HG03469 (cell line): ENCODE measurements at regions not wholly inside any gene's neighbourhood (a gene's known extent, or its start where the extent isn't known, plus 50 kb on each side); places are given as distances from the start of the nearest gene placed in this dataset.
"Not testable (repeated sequence)": the region's sequence is repeated elsewhere in the genome, so short reads cannot be mapped to it uniquely, and the experiment has no call there.

ENCODE experiments used
- ATAC-seq: cut with Tn5 transposase; IDR thresholded peaks from one replicate; pipeline ENCODE4 v1.9.1; 2021; ENCODE audit warnings: mild to moderate bottlenecking, moderate library complexity, moderate number of reproducible peaks; ENCODE audit not compliant: unreplicated experiment

- no peak for ATAC-seq
These were observed 231.4 kb upstream of the TUT7 start for GRCh38 chr9:86585422-86586143.

DNA sequence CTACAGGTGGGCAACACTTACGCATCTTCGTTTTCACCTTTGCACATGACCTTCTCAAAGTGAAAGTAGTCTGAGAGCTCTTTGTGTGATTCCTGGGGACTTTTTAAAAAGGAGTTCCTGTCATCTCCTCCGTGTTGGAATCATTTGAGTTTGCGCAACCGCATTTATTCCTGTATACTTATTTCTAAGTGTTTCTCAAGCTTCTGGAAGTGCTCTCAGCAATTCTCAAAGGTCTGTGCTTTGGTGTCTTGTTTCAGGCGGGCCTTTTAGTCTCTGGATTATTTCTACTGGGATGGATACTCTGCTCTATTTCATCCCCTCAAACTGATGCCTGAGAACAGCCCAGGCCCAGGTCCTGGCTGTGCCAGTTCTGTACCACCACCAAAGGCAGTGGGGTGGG is 226.5 kb upstream of the TUT7 start:
- ATAC-seq = no peak

DNA sequence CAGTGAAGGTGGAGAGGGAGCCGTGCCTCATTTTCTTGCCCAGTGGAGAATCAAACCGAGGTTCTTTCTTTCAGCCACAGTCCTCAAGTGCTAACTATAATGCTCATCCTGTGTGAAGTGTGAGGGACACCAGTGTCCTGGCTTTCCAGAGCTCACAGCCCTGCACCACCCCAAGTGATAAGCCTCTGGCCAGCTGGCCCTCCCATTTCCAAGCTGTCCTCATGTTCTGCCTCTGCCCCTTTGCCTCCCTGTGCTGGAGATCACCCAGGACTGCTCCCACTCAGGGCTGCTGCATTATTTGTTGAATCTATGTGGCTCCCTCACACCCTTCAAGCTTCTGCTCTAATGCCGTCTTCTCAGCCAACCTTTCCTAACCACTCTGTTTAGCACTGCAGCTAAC is 224.5 kb upstream of the TUT7 start:
- no peak for ATAC-seq

DNA sequence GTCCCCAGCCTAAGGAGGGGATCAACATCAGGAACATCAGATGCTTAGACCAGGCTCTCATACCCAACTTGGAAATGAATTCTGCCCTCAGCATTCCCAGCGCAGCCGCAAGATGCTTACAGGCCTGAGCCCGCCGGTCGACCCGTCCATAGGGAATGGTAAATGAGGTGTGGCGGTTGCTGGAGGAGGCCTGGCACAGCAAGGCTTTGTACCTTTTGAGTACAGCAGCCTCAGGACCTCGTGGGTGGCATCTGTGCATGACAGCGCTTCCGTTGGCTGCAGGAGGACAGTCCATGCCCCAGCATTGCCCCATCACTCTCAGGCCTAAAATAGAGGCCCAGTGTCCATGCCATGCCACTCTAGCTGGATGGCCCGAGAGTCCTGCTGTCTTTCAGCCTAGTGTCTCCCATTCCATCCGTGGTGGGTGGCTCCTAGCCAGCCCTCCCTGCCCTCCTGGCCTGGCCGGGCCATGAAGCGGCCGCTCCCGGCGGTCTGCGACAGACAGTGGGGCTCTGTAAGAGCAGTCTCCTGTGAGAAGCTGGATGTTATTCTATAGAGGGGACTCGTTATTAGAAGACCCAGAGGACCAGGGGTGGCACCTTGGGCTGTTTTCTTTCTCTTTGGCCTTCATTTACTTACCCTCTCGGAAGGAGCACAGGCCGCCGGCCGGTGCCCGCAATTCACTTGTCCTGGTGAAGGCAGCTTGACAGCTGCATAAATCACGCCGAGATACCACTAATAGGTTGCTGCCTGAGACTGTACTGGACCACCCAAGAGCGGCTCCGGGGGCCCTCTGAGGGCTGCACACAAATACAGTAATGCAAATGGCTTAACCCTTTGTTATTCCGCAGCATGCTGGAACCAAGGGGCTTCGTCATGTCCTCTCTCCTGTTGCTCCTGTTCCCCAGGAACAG is 223.5 kb upstream of the TUT7 start:
- no peak for ATAC-seq

- ATAC-seq = no peak
These were observed 221.8 kb upstream of the TUT7 start for GRCh38 chr9:86575825-86576525.

- ATAC-seq = no peak
These were observed 220.9 kb upstream of the TUT7 start for GRCh38 chr9:86575137-86575536.

DNA sequence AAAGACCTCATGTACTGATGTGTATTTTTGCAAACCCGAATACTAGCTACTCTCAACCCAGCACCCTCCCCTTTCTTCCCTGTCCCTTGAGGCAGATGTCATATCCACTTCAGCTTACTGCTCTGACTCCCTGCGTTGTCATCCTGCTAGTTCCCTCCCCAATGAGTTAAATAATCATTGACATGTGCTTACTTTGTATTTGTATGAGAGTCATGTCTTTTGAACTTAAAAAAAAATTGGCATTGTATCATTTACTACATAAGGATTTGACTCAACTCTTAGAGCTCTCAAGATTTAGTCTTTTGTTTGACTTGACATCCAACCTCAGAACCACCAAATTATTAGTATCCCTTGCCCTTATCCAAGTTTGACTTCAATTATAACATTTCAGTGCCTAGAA is 219.7 kb upstream of the TUT7 start:
- ATAC-seq = no peak

DNA sequence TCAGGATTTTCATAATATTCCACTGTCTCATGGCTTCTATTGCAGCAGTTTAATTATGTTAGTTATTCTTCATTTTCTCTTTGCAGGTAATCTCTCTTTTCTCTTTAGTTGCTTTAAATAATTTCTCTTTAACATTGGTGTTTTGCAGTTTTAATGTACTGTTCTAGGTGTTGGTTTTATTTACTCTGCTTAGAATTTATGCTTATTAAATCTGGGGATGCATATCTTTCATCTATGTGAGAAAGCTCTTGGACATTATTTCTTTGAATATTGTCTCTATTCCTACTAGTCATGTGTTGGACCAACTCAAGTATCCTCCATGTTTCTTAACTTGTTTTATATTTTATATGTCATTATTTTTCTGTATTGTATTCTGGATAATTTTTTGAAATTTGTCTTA is 218.7 kb upstream of the TUT7 start:
- no peak for ATAC-seq

DNA sequence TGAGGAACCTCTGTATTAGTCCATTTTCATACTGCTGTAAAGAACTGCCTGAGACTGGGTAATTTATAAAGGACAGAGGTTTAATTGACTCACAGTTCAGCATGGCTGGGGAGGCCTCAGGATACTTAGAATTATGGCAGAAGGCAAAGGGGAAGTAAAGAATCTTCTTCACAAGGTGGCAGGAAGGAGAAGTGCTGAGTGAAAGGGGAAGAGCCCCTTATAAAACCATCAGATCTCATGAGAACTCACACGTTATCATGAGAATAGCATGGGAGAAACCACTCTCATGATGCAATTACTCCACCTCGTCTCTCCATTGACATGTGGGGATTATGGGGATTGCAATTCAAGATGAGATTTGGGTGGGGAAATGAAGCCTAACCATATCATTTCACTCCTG is 211.4 kb upstream of the TUT7 start:
- ATAC-seq = not testable (repeated sequence)

- ATAC-seq = no peak
These were observed 209.7 kb upstream of the TUT7 start for GRCh38 chr9:86563936-86564335.

DNA sequence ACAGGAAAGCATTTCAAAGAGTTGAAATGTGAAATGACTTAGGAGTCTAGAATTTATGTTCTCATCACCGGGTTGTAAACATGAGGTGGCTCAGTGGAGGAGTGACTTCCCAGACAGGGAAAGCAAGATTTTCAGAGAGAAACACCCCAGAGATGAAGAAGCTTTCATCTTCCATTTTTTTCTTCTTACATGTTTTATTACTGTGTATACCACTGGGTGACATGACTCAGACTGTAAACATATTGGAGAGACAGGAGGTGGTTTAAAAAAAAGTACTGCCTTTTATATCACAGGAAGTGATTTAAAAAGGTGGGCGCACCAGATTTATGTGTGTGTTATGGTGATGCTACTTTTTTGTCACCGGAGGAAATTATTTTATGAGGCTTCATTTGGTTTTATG is 209.1 kb upstream of the TUT7 start:
- no peak for ATAC-seq

DNA sequence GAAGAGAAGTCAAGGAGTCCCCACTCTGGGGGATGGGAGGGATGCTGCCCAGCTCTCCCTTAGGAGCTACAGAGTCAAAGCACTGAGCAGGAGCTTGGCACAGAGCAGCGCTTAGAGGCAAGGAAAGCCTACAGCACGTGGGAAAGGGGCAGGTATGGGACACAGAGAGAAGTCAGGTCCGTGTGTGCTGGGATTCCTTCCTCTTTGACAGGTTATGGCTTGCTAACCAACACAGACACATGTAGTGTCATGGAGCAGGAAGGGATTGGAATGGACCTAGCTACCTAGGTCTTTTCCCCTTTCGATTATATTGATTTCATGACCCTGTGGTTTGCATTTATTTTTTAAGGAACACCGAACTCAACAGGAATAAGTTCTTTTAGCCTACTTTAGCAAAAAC is 208.5 kb upstream of the TUT7 start:
- ATAC-seq = no peak

- no peak for ATAC-seq
These were observed 203.7 kb upstream of the TUT7 start for GRCh38 chr9:86557918-86558317.

DNA sequence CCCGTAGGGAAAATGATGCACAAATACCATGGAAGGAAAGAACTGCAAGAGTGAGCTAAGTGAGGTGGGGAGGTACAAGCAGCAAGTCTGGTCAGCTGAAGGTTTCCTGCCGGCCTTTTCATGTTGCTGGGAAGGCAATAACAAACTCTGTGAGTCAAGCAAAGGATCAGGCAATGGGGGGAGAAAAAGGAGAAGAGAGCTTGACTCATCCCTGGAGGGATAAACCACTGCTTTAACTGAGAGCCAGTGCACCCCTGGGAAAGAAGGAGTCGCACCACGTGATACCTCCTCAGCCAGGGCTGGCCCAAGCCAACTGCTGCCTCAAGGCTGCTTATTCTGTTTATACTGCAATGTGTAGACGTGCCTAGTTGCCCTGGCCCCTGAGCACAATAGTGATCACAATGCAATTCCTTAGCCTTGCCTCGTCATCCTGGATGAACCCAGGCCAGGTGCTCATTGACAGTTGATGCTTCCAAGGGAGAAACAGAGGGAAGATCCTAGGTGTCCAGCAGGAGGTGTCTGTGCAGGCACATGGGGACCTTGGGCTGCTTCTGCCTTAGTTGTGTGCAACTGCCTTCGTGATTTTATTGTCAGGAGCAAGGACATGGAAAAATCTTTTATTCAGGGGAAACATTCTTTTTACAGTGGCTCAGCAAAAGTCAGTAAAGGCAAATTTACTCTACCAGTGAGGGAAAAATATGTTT is 203.0 kb upstream of the TUT7 start:
- ATAC-seq = no peak

- no peak for ATAC-seq
These were observed 201.5 kb upstream of the TUT7 start for GRCh38 chr9:86555661-86556060.

DNA sequence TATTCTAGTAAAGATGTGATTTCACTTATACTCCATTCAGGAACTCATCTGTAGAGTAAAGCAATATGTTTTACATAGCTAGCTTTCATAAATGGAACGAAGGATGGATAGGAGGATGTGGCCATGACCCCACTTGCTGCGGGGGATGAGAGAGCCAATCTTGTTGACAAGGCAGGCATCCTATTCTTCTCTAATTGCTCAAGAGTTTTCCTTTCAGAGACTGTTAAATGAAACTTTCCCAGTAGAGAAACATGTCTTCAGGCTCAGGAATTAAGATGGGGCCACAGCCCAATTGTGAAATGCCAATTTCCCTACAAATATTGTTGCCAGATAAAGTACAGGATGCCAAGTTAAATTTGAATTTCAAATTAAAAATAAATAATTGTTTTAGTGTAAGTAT is 196.2 kb upstream of the TUT7 start:
- ATAC-seq = no peak

DNA sequence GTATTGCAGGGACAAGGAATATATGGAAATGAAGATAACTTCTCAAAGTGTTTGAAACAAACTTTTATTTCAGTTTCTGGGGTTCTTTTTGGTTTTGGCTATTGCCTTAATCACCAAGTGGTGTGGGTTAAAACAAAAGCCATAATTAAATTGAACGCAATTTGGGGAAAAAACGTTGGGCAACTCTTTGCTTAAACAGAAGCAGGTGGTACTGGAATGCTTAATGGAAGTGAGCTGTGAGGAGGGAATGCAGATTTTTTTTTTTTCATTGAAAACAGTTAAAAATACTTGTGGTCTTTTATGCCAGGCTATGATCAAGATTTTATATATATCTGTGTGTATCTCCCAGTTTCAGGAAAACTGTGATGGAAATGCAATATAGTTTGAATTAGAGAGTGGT is 195.7 kb upstream of the TUT7 start:
- ATAC-seq = no peak

DNA sequence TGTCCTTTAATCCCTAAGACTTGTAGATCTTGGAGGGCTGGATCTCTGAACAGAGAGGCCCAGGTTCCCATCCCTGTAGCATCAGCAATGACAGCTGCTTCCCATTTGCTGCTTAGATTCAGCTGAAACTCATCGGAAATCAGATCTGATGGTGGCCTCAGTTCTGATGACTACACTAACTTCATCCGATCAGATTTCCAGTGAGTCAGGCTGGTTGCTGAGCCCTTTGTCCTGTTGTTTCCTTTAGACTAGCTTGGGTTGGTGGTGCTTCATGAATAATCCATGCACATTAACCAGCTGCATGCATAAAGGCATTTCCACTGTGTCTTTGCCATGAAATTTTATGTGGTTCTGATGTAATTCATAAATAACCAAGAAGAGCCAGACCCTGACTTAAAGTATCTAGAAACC is 195.2 kb upstream of the TUT7 start:
- no peak for ATAC-seq

GRCh38 chr9:86548220-86548619 is 194.0 kb upstream of the TUT7 start:
- no peak for ATAC-seq

- ATAC-seq = no peak
These were observed 193.4 kb upstream of the TUT7 start for GRCh38 chr9:86547571-86547970.

GRCh38 chr9:86546712-86547111 is 192.5 kb upstream of the TUT7 start:
- no peak for ATAC-seq
